Activated naive CD8-positive, alpha-beta T cell treated with anti-CD3 and anti-CD28 coated beads, Interleukin-2, amount 50 U/mL, for 16 hours (primary cell): ENCODE measurements at regions not wholly inside any gene's neighbourhood (a gene's known extent, or its start where the extent isn't known, plus 50 kb on each side); places are given as distances from the start of the nearest gene placed in this dataset.

Source experiments
- DNase-seq: peaks from one replicate; pipeline ENCODE4 v3.0.0-alpha.2; 2020; ENCODE audit warnings: low read depth, low spot score

GRCh38 chr3:152053866-152054265 lies 180.4 kb downstream of the SUCNR1 start:
- no peak for DNase-seq

GRCh38 chr3:152054315-152054714 lies 180.9 kb downstream of the SUCNR1 start:
- DNase-seq = no peak

GRCh38 chr3:152056073-152056472 lies 182.6 kb downstream of the SUCNR1 start:
- DNase-seq = no peak

- no peak for DNase-seq
Measured at GRCh38 chr3:152056481-152056880, 183.0 kb downstream of the SUCNR1 start.

GRCh38 chr3:152056987-152057386 lies 183.5 kb downstream of the SUCNR1 start:
- no peak for DNase-seq

- no peak for DNase-seq
Measured at GRCh38 chr3:152058856-152059255, 185.4 kb downstream of the SUCNR1 start.

- DNase-seq = no peak
Measured at GRCh38 chr3:152060701-152061100, 187.3 kb downstream of the SUCNR1 start.

GRCh38 chr3:152061296-152061695 lies 187.9 kb downstream of the SUCNR1 start:
- DNase-seq = no peak

- DNase-seq = no peak
Measured at GRCh38 chr3:152069871-152070270, 196.4 kb downstream of the SUCNR1 start.

- no peak for DNase-seq
Measured at GRCh38 chr3:152071315-152071714, 197.4 kb upstream of the MBNL1 start.

GRCh38 chr3:152071924-152072323 lies 196.8 kb upstream of the MBNL1 start:
- DNase-seq = no peak

GRCh38 chr3:152073267-152073666 lies 195.5 kb upstream of the MBNL1 start:
- DNase-seq = no peak

GRCh38 chr3:152076148-152076547 lies 192.6 kb upstream of the MBNL1 start:
- DNase-seq = no peak

- DNase-seq = no peak
Measured at GRCh38 chr3:152079980-152080379, 188.7 kb upstream of the MBNL1 start.

GRCh38 chr3:152083135-152083534 lies 185.6 kb upstream of the MBNL1 start:
- DNase-seq = no peak

- DNase-seq = no peak
Measured at GRCh38 chr3:152084441-152085158, 184.1 kb upstream of the MBNL1 start.

- DNase-seq = no peak
Measured at GRCh38 chr3:152087153-152087552, 181.6 kb upstream of the MBNL1 start.

- no peak for DNase-seq
Measured at GRCh38 chr3:152089528-152089927, 179.2 kb upstream of the MBNL1 start.

GRCh38 chr3:152091725-152092124 lies 177.0 kb upstream of the MBNL1 start:
- DNase-seq = no peak

- DNase-seq = no peak
Measured at GRCh38 chr3:152093901-152094300, 174.8 kb upstream of the MBNL1 start.

- no peak for DNase-seq
Measured at GRCh38 chr3:152094406-152094805, 174.3 kb upstream of the MBNL1 start.

GRCh38 chr3:152095472-152095871 lies 173.3 kb upstream of the MBNL1 start:
- no peak for DNase-seq

- no peak for DNase-seq
Measured at GRCh38 chr3:152096280-152096906, 172.3 kb upstream of the MBNL1 start.
